K562 (cell line): ENCODE measurements at regions not wholly inside any gene's neighbourhood (a gene's known extent, or its start where the extent isn't known, plus 50 kb on each side); places are given as distances from the start of the nearest gene placed in this dataset.
A peak's percentile ranks its signal among the peaks of the same experiment; 100 is the strongest.

Experiments used
- CEBPB ChIP-seq: fragments of 450-650 bp; IDR thresholded peaks from 2 replicates; pipeline ENCODE4 v1.6.1; 2016; ENCODE audit warnings: missing genetic modification characterization, missing compliant biosample characterization
- ELF4 ChIP-seq: fragments of 450-650 bp; formaldehyde crosslinking; IDR thresholded peaks from 2 replicates; pipeline ENCODE4 v1.4.0; 2022; ENCODE audit warnings: missing genetic modification characterization
- ETV5 ChIP-seq: sonication (generic); formaldehyde crosslinking; IDR thresholded peaks from 2 replicates; pipeline ENCODE4 v1.4.0; 2020; ENCODE audit warnings: low read depth, mild to moderate bottlenecking, missing genetic modification reagents
- HNRNPLL ChIP-seq: fragments of 200-400 bp; formaldehyde crosslinking; IDR thresholded peaks from 2 replicates; pipeline ENCODE4 v1.6.1; 2017; ENCODE audit warnings: low read length, low read depth, mild to moderate bottlenecking; ENCODE audit not compliant: poor library complexity, severe bottlenecking
- HNRNPUL1 ChIP-seq: fragments of 200-400 bp; formaldehyde crosslinking; IDR thresholded peaks from 2 replicates; pipeline ENCODE4 v1.6.1; 2017; ENCODE audit warnings: low read length
- MAFK ChIP-seq: IDR thresholded peaks from 2 replicates; pipeline ENCODE4 v1.6.1; 2011; ENCODE audit warnings: low read length, improper control_type of control experiment
- POLR2AphosphoS5 ChIP-seq: IDR thresholded peaks from 2 replicates; pipeline ENCODE4 v1.6.1; 2011; ENCODE audit warnings: mild to moderate bottlenecking, low read depth, low read length, moderate library complexity; ENCODE audit not compliant: control insufficient read depth, insufficient read depth
- ZFX ChIP-seq: sonication (generic); formaldehyde crosslinking; IDR thresholded peaks from 2 replicates; pipeline ENCODE4 v1.8.0; 2022; ENCODE audit warnings: mild to moderate bottlenecking, missing genetic modification reagents, moderate library complexity
- ZNF830 ChIP-seq: fragments of 250-450 bp; sonication (Bioruptor Pico); IDR thresholded peaks from 2 replicates; pipeline ENCODE4 v1.5.0; 2021; ENCODE audit warnings: mild to moderate bottlenecking
- TF ChIP-seq, protein P1 (sequence below): sonication (generic); formaldehyde crosslinking; IDR thresholded peaks from 2 replicates; pipeline ENCODE4 v1.8.0; 2022; ENCODE audit warnings: missing genetic modification reagents, mild to moderate bottlenecking, moderate library complexity, borderline replicate concordance
- TF ChIP-seq, protein P2 (sequence below): fragments of 250-450 bp; sonication (Bioruptor Pico); IDR thresholded peaks from 2 replicates; pipeline ENCODE4 v1.4.0; 2020
- TF ChIP-seq, protein P3 (sequence below): fragments of 450-650 bp; IDR thresholded peaks from 2 replicates; pipeline ENCODE4 v1.6.1; 2016
- TF ChIP-seq, protein P4 (sequence below): sonication (generic); formaldehyde crosslinking; IDR thresholded peaks from 2 replicates; pipeline ENCODE4 v1.8.1; 2023; ENCODE audit warnings: missing genetic modification reagents, mild to moderate bottlenecking, borderline replicate concordance
- TF ChIP-seq, protein P5 (sequence below): fragments of 450-650 bp; IDR thresholded peaks from 2 replicates; pipeline ENCODE4 v1.6.1; 2016; ENCODE audit warnings: mild to moderate bottlenecking

DNA sequence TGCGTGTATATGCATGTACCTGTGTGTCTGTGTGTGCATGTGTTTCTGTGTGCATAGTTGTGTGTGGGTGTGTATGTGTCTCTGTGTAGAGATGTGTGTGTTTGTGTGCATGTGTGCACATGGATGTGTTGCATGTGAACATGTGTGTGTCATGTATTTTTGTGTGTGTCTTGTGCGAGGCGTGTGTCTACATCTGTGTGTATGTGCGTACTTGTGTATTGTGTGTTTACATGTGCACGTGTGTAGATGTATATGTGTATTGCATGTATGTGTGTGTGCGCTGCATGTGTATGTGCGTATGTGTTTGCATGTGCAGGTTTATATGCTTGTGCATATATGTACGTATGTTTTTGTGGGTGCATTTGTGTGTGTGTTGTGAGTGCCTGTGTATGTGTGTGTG lies 735.2 kb downstream of the GALR1 start (continued):
- TF ChIP-seq CEBPB (tag) (no peak), ELF4 (CRISPR knock-in tag) (no peak), HNRNPLL (no peak), HNRNPUL1 (no peak), POLR2AphosphoS5 (peak; percentile 78), MAFK (no peak), ZFX (no peak), ZNF830 (CRISPR knock-in tag) (no peak), ETV5 (CRISPR knock-in tag) (no peak)
- TF ChIP-seq, protein P1, sequence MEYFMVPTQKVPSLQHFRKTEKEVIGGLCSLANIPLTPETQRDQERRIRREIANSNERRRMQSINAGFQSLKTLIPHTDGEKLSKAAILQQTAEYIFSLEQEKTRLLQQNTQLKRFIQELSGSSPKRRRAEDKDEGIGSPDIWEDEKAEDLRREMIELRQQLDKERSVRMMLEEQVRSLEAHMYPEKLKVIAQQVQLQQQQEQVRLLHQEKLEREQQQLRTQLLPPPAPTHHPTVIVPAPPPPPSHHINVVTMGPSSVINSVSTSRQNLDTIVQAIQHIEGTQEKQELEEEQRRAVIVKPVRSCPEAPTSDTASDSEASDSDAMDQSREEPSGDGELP (CRISPR knock-in tag): no peak
- TF ChIP-seq, protein P2, sequence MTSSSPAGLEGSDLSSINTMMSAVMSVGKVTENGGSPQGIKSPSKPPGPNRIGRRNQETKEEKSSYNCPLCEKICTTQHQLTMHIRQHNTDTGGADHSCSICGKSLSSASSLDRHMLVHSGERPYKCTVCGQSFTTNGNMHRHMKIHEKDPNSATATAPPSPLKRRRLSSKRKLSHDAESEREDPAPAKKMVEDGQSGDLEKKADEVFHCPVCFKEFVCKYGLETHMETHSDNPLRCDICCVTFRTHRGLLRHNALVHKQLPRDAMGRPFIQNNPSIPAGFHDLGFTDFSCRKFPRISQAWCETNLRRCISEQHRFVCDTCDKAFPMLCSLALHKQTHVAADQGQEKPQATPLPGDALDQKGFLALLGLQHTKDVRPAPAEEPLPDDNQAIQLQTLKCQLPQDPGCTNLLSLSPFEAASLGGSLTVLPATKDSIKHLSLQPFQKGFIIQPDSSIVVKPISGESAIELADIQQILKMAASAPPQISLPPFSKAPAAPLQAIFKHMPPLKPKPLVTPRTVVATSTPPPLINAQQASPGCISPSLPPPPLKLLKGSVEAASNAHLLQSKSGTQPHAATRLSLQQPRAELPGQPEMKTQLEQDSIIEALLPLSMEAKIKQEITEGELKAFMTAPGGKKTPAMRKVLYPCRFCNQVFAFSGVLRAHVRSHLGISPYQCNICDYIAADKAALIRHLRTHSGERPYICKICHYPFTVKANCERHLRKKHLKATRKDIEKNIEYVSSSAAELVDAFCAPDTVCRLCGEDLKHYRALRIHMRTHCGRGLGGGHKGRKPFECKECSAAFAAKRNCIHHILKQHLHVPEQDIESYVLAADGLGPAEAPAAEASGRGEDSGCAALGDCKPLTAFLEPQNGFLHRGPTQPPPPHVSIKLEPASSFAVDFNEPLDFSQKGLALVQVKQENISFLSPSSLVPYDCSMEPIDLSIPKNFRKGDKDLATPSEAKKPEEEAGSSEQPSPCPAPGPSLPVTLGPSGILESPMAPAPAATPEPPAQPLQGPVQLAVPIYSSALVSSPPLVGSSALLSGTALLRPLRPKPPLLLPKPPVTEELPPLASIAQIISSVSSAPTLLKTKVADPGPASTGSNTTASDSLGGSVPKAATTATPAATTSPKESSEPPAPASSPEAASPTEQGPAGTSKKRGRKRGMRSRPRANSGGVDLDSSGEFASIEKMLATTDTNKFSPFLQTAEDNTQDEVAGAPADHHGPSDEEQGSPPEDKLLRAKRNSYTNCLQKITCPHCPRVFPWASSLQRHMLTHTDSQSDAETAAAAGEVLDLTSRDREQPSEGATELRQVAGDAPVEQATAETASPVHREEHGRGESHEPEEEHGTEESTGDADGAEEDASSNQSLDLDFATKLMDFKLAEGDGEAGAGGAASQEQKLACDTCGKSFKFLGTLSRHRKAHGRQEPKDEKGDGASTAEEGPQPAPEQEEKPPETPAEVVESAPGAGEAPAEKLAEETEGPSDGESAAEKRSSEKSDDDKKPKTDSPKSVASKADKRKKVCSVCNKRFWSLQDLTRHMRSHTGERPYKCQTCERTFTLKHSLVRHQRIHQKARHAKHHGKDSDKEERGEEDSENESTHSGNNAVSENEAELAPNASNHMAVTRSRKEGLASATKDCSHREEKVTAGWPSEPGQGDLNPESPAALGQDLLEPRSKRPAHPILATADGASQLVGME: no peak
- TF ChIP-seq, protein P3, sequence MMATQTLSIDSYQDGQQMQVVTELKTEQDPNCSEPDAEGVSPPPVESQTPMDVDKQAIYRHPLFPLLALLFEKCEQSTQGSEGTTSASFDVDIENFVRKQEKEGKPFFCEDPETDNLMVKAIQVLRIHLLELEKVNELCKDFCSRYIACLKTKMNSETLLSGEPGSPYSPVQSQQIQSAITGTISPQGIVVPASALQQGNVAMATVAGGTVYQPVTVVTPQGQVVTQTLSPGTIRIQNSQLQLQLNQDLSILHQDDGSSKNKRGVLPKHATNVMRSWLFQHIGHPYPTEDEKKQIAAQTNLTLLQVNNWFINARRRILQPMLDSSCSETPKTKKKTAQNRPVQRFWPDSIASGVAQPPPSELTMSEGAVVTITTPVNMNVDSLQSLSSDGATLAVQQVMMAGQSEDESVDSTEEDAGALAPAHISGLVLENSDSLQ: no peak
- TF ChIP-seq, protein P4, sequence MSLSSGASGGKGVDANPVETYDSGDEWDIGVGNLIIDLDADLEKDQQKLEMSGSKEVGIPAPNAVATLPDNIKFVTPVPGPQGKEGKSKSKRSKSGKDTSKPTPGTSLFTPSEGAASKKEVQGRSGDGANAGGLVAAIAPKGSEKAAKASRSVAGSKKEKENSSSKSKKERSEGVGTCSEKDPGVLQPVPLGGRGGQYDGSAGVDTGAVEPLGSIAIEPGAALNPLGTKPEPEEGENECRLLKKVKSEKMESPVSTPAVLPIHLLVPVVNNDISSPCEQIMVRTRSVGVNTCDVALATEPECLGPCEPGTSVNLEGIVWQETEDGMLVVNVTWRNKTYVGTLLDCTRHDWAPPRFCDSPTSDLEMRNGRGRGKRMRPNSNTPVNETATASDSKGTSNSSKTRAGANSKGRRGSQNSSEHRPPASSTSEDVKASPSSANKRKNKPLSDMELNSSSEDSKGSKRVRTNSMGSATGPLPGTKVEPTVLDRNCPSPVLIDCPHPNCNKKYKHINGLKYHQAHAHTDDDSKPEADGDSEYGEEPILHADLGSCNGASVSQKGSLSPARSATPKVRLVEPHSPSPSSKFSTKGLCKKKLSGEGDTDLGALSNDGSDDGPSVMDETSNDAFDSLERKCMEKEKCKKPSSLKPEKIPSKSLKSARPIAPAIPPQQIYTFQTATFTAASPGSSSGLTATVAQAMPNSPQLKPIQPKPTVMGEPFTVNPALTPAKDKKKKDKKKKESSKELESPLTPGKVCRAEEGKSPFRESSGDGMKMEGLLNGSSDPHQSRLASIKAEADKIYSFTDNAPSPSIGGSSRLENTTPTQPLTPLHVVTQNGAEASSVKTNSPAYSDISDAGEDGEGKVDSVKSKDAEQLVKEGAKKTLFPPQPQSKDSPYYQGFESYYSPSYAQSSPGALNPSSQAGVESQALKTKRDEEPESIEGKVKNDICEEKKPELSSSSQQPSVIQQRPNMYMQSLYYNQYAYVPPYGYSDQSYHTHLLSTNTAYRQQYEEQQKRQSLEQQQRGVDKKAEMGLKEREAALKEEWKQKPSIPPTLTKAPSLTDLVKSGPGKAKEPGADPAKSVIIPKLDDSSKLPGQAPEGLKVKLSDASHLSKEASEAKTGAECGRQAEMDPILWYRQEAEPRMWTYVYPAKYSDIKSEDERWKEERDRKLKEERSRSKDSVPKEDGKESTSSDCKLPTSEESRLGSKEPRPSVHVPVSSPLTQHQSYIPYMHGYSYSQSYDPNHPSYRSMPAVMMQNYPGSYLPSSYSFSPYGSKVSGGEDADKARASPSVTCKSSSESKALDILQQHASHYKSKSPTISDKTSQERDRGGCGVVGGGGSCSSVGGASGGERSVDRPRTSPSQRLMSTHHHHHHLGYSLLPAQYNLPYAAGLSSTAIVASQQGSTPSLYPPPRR (CRISPR knock-in tag): no peak
- TF ChIP-seq, protein P5, sequence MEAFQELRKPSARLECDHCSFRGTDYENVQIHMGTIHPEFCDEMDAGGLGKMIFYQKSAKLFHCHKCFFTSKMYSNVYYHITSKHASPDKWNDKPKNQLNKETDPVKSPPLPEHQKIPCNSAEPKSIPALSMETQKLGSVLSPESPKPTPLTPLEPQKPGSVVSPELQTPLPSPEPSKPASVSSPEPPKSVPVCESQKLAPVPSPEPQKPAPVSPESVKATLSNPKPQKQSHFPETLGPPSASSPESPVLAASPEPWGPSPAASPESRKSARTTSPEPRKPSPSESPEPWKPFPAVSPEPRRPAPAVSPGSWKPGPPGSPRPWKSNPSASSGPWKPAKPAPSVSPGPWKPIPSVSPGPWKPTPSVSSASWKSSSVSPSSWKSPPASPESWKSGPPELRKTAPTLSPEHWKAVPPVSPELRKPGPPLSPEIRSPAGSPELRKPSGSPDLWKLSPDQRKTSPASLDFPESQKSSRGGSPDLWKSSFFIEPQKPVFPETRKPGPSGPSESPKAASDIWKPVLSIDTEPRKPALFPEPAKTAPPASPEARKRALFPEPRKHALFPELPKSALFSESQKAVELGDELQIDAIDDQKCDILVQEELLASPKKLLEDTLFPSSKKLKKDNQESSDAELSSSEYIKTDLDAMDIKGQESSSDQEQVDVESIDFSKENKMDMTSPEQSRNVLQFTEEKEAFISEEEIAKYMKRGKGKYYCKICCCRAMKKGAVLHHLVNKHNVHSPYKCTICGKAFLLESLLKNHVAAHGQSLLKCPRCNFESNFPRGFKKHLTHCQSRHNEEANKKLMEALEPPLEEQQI: no peak
